ENCODE measurements at regions not wholly inside any gene's neighbourhood (a gene's known extent, or its start where the extent isn't known, plus 50 kb on each side); places are given as distances from the start of the nearest gene placed in this dataset.

DNA sequence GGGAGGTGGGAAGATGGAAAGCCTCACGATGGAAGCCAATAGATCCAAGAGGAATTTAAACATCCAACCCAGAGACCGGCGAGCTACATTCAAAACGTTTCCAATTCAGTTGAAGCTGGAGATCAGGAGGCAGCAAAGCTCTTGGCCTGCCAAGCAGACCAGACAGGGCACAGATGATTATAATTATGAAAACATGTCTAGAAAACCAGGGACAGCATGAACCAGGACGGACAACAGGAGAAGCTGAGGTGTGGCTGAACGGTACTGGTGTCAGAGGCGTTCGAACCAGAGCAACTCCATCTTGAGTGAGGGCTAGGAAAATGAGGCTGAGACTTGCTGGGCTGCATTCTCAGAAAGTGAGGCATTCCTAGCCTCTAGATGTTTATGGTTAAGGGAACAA lies 102.2 kb upstream of the CCDC150 start (continued):
- TF ChIP-seq, protein P1, sequence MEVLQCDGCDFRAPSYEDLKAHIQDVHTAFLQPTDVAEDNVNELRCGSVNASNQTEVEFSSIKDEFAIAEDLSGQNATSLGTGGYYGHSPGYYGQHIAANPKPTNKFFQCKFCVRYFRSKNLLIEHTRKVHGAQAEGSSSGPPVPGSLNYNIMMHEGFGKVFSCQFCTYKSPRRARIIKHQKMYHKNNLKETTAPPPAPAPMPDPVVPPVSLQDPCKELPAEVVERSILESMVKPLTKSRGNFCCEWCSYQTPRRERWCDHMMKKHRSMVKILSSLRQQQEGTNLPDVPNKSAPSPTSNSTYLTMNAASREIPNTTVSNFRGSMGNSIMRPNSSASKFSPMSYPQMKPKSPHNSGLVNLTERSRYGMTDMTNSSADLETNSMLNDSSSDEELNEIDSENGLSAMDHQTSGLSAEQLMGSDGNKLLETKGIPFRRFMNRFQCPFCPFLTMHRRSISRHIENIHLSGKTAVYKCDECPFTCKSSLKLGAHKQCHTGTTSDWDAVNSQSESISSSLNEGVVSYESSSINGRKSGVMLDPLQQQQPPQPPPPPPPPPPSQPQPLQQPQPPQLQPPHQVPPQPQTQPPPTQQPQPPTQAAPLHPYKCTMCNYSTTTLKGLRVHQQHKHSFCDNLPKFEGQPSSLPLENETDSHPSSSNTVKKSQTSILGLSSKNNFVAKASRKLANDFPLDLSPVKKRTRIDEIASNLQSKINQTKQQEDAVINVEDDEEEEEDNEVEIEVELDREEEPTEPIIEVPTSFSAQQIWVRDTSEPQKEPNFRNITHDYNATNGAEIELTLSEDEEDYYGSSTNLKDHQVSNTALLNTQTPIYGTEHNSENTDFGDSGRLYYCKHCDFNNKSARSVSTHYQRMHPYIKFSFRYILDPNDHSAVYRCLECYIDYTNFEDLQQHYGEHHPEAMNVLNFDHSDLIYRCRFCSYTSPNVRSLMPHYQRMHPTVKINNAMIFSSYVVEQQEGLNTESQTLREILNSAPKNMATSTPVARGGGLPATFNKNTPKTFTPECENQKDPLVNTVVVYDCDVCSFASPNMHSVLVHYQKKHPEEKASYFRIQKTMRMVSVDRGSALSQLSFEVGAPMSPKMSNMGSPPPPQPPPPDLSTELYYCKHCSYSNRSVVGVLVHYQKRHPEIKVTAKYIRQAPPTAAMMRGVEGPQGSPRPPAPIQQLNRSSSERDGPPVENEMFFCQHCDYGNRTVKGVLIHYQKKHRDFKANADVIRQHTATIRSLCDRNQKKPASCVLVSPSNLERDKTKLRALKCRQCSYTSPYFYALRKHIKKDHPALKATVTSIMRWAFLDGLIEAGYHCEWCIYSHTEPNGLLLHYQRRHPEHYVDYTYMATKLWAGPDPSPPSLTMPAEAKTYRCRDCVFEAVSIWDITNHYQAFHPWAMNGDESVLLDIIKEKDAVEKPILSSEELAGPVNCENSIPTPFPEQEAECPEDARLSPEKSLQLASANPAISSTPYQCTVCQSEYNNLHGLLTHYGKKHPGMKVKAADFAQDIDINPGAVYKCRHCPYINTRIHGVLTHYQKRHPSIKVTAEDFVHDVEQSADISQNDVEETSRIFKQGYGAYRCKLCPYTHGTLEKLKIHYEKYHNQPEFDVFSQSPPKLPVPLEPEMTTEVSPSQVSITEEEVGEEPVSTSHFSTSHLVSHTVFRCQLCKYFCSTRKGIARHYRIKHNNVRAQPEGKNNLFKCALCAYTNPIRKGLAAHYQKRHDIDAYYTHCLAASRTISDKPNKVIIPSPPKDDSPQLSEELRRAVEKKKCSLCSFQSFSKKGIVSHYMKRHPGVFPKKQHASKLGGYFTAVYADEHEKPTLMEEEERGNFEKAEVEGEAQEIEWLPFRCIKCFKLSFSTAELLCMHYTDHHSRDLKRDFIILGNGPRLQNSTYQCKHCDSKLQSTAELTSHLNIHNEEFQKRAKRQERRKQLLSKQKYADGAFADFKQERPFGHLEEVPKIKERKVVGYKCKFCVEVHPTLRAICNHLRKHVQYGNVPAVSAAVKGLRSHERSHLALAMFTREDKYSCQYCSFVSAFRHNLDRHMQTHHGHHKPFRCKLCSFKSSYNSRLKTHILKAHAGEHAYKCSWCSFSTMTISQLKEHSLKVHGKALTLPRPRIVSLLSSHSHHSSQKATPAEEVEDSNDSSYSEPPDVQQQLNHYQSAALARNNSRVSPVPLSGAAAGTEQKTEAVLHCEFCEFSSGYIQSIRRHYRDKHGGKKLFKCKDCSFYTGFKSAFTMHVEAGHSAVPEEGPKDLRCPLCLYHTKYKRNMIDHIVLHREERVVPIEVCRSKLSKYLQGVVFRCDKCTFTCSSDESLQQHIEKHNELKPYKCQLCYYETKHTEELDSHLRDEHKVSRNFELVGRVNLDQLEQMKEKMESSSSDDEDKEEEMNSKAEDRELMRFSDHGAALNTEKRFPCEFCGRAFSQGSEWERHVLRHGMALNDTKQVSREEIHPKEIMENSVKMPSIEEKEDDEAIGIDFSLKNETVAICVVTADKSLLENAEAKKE (CRISPR knock-in tag; IDR thresholded peaks at IDR 0.05): no peak
- TF ChIP-seq ZNF114 (CRISPR knock-in tag; IDR thresholded peaks at IDR 0.05) (no peak), EZH2phosphoT487 (IDR thresholded peaks at IDR 0.05; ENCODE audit: unreplicated experiment) (no peak), NANOG (IDR thresholded peaks at IDR 0.05; ENCODE audit: borderline replicate concordance) (no peak), STAT1 (IDR thresholded peaks at IDR 0.05; ENCODE audit: unreplicated experiment) (no peak), CREB1 (CRISPR knock-in tag; IDR thresholded peaks at IDR 0.05; ENCODE audit: low read depth) (no peak), JUNB (IDR thresholded peaks at IDR 0.05; ENCODE audit: unreplicated experiment) (no peak), ZNF331 (CRISPR knock-in tag; IDR thresholded peaks at IDR 0.05; ENCODE audit: low read depth) (no peak)
- TF ChIP-seq, protein P2, sequence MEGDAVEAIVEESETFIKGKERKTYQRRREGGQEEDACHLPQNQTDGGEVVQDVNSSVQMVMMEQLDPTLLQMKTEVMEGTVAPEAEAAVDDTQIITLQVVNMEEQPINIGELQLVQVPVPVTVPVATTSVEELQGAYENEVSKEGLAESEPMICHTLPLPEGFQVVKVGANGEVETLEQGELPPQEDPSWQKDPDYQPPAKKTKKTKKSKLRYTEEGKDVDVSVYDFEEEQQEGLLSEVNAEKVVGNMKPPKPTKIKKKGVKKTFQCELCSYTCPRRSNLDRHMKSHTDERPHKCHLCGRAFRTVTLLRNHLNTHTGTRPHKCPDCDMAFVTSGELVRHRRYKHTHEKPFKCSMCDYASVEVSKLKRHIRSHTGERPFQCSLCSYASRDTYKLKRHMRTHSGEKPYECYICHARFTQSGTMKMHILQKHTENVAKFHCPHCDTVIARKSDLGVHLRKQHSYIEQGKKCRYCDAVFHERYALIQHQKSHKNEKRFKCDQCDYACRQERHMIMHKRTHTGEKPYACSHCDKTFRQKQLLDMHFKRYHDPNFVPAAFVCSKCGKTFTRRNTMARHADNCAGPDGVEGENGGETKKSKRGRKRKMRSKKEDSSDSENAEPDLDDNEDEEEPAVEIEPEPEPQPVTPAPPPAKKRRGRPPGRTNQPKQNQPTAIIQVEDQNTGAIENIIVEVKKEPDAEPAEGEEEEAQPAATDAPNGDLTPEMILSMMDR (conservative IDR thresholded peaks at IDR 0.05; ENCODE audit: low read depth in 2 of 2): no peak
- TF ChIP-seq, protein P3, sequence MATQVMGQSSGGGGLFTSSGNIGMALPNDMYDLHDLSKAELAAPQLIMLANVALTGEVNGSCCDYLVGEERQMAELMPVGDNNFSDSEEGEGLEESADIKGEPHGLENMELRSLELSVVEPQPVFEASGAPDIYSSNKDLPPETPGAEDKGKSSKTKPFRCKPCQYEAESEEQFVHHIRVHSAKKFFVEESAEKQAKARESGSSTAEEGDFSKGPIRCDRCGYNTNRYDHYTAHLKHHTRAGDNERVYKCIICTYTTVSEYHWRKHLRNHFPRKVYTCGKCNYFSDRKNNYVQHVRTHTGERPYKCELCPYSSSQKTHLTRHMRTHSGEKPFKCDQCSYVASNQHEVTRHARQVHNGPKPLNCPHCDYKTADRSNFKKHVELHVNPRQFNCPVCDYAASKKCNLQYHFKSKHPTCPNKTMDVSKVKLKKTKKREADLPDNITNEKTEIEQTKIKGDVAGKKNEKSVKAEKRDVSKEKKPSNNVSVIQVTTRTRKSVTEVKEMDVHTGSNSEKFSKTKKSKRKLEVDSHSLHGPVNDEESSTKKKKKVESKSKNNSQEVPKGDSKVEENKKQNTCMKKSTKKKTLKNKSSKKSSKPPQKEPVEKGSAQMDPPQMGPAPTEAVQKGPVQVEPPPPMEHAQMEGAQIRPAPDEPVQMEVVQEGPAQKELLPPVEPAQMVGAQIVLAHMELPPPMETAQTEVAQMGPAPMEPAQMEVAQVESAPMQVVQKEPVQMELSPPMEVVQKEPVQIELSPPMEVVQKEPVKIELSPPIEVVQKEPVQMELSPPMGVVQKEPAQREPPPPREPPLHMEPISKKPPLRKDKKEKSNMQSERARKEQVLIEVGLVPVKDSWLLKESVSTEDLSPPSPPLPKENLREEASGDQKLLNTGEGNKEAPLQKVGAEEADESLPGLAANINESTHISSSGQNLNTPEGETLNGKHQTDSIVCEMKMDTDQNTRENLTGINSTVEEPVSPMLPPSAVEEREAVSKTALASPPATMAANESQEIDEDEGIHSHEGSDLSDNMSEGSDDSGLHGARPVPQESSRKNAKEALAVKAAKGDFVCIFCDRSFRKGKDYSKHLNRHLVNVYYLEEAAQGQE (IDR thresholded peaks at IDR 0.05; ENCODE audit: unreplicated experiment): no peak

Measured in GM23338 (cell line).